MM.1S (cell line): ENCODE measurements at regions not wholly inside any gene's neighbourhood (a gene's known extent, or its start where the extent isn't known, plus 50 kb on each side); places are given as distances from the start of the nearest gene placed in this dataset.

Source experiments
- DNase-seq: peaks from one replicate; pipeline ENCODE4 v3.0.0-alpha.2; 2015
- H2AFZ ChIP-seq: fragments of 300-600 bp; sonication (generic); 2 replicates; pipeline ENCODE4 v1.6.0; 2016; ENCODE audit warnings: antibody characterized with exemption, low read length
- H3F3A ChIP-seq: fragments of 300-600 bp; sonication (generic); 2 replicates; pipeline ENCODE4 v1.6.1; 2016; ENCODE audit warnings: mild to moderate bottlenecking, antibody characterized with exemption, low read length, moderate library complexity, mixed read lengths; ENCODE audit not compliant: insufficient read depth
- H3K27ac ChIP-seq: fragments of 300-600 bp; sonication (generic); 2 replicates; pipeline ENCODE4 v1.5.1; 2016; ENCODE audit warnings: mild to moderate bottlenecking, low read length
- H3K27me3 ChIP-seq: fragments of 300-600 bp; sonication (generic); replicated peaks from 2 replicates; pipeline ENCODE4 v1.6.0; 2016; ENCODE audit warnings: low read length; ENCODE audit not compliant: insufficient read depth
- H3K36me3 ChIP-seq: fragments of 300-600 bp; sonication (generic); replicated peaks from 2 replicates; pipeline ENCODE4 v1.6.1; 2016; ENCODE audit warnings: mild to moderate bottlenecking, low read length, mixed read lengths; ENCODE audit not compliant: insufficient read depth
- H3K4me1 ChIP-seq: fragments of 300-600 bp; sonication (generic); 2 replicates; pipeline ENCODE4 v1.6.1; 2016; ENCODE audit warnings: low read length, mixed read lengths
- H3K4me2 ChIP-seq: fragments of 300-600 bp; sonication (generic); 2 replicates; pipeline ENCODE4 v1.6.0; 2016; ENCODE audit warnings: low read depth, low read length
- H3K4me3 ChIP-seq: fragments of 300-600 bp; sonication (generic); 2 replicates; pipeline ENCODE4 v1.5.1; 2016; ENCODE audit warnings: low read length, mixed read lengths
- H3K79me2 ChIP-seq: fragments of 300-600 bp; sonication (generic); 2 replicates; pipeline ENCODE4 v1.6.1; 2016; ENCODE audit warnings: mixed run types, low read length, mixed read lengths
- H3K9ac ChIP-seq: fragments of 300-600 bp; sonication (generic); 2 replicates; pipeline ENCODE4 v1.6.1; 2016; ENCODE audit warnings: low read length, mixed read lengths
- H3K9me2 ChIP-seq: fragments of 300-600 bp; sonication (generic); replicated peaks from 2 replicates; pipeline ENCODE4 v1.6.1; 2016; ENCODE audit warnings: mild to moderate bottlenecking, low read length, mixed read lengths; ENCODE audit not compliant: insufficient read depth
- H3K9me3 ChIP-seq: fragments of 300-600 bp; sonication (generic); replicated peaks from 2 replicates; pipeline ENCODE4 v1.6.1; 2016; ENCODE audit warnings: mild to moderate bottlenecking, low read length, mixed read lengths; ENCODE audit not compliant: insufficient read depth
- H4K20me1 ChIP-seq: fragments of 300-600 bp; sonication (generic); 2 replicates; pipeline ENCODE4 v1.6.1; 2016; ENCODE audit warnings: mild to moderate bottlenecking, low read length, moderate library complexity, mixed read lengths; ENCODE audit not compliant: insufficient read depth
- CTCF ChIP-seq: fragments of 300-600 bp; sonication (generic); IDR thresholded peaks from 2 replicates; pipeline ENCODE4 v1.5.1; 2016; ENCODE audit warnings: antibody characterized with exemption, low read length, mixed read lengths
- EZH2 ChIP-seq: fragments of 300-600 bp; sonication (generic); optimal IDR thresholded peaks from 2 replicates; pipeline ENCODE3; 2017; ENCODE audit warnings: low read depth, mild to moderate bottlenecking, antibody characterized with exemption, low read length, mixed read lengths
- EZH2phosphoT487 ChIP-seq: fragments of 300-600 bp; sonication (generic); IDR thresholded peaks from 2 replicates; pipeline ENCODE4 v1.6.1; 2018; ENCODE audit warnings: antibody characterized with exemption, low read length

- no peak for DNase-seq
- Histone ChIP-seq H3F3A (no peaks in the 10 kb centered on the region), H3K27me3 (no peaks in the 10 kb centered on the region), H2AFZ (no peak overlapping the region), H3K27ac (no peak overlapping the region), H3K9me3 (no peaks in the 10 kb centered on the region), H3K79me2 (no peaks in the 10 kb centered on the region), H3K4me1 (no peaks in the 10 kb centered on the region), H3K9ac (no peak overlapping the region), H3K36me3 (no peaks in the 10 kb centered on the region), H3K4me2 (no peak overlapping the region), H3K4me3 (no peak overlapping the region), H3K9me2 (no peaks in the 10 kb centered on the region), H4K20me1 (no peaks in the 10 kb centered on the region)
- TF ChIP-seq CTCF (no peak), EZH2 (no peak), EZH2phosphoT487 (no peak)
Measured at GRCh38 chr4:117489107-117489506, 403.7 kb upstream of the TRAM1L1 start.

- H3K27ac ChIP-seq = no peak overlapping the region
- no peaks in the 10 kb centered on the region for H4K20me1 ChIP-seq
- H3K4me3 ChIP-seq = no peak overlapping the region
- TF ChIP-seq CTCF = no peak
- no peaks in the 10 kb centered on the region for H3K36me3 ChIP-seq
- no peaks in the 10 kb centered on the region for H3K9me2 ChIP-seq
- no peaks in the 10 kb centered on the region for H3K27me3 ChIP-seq
- no peaks in the 10 kb centered on the region for H3K79me2 ChIP-seq
- no peak overlapping the region for H3K9ac ChIP-seq
- no peak for DNase-seq
- no peaks in the 10 kb centered on the region for H3K9me3 ChIP-seq
- H3K4me2 ChIP-seq = no peak overlapping the region
- H3K4me1 ChIP-seq = no peaks in the 10 kb centered on the region
- no peak overlapping the region for H2AFZ ChIP-seq
- no peaks in the 10 kb centered on the region for H3F3A ChIP-seq
Measured at GRCh38 chr4:117491516-117491915, 406.1 kb upstream of the TRAM1L1 start.

GRCh38 chr4:117495802-117496201, 410.4 kb upstream of the TRAM1L1 start:
- H3K27me3 ChIP-seq = no peaks in the 10 kb centered on the region
- H3K4me2 ChIP-seq = no peak overlapping the region
- no peak overlapping the region for H3K4me3 ChIP-seq
- H3F3A ChIP-seq = no peaks in the 10 kb centered on the region
- H3K9me2 ChIP-seq = no peaks in the 10 kb centered on the region
- H2AFZ ChIP-seq = no peak overlapping the region
- no peaks in the 10 kb centered on the region for H3K36me3 ChIP-seq
- no peaks in the 10 kb centered on the region for H3K79me2 ChIP-seq
- H4K20me1 ChIP-seq = no peaks in the 10 kb centered on the region
- no peak overlapping the region for H3K27ac ChIP-seq
- DNase-seq = no peak
- H3K9ac ChIP-seq = no peak overlapping the region
- TF ChIP-seq CTCF (no peak), EZH2phosphoT487 (no peak), EZH2 (no peak)
- no peaks in the 10 kb centered on the region for H3K9me3 ChIP-seq
- H3K4me1 ChIP-seq = no peaks in the 10 kb centered on the region

GRCh38 chr4:117512414-117512813, 427.0 kb upstream of the TRAM1L1 start:
- Histone ChIP-seq H3K79me2 (no peaks in the 10 kb centered on the region), H3K9me2 (no peaks in the 10 kb centered on the region), H3K4me2 (no peak overlapping the region), H3K9ac (no peak overlapping the region), H3K36me3 (no peaks in the 10 kb centered on the region), H2AFZ (no peak overlapping the region), H3K4me3 (no peak overlapping the region), H3K4me1 (no peaks in the 10 kb centered on the region), H3K27ac (no peak overlapping the region), H3K27me3 (no peaks in the 10 kb centered on the region), H3F3A (no peaks in the 10 kb centered on the region), H4K20me1 (no peaks in the 10 kb centered on the region), H3K9me3 (no peaks in the 10 kb centered on the region)
- no peak for DNase-seq
- TF ChIP-seq EZH2phosphoT487 = no peak
- no peak for TF ChIP-seq CTCF
- TF ChIP-seq EZH2 = no peak
